ENCODE measurements at regions not wholly inside any gene's neighbourhood (a gene's known extent, or its start where the extent isn't known, plus 50 kb on each side); places are given as distances from the start of the nearest gene placed in this dataset.

- DNase-seq: peak; percentile 74
Measured at GRCh38 chr15:54884312-54884711, 312.4 kb downstream of the RSL24D1 start.

GRCh38 chr15:54859982-54860381 is 336.8 kb downstream of the RSL24D1 start:
- no peak for DNase-seq
- in situ Hi-C loops (cut with MboI; ENCODE audit: low pct_unique_long_range_greater_than_20kb, low sequenced_read_pairs): no loop called here

More at GRCh38 chr15:54884312-54884711, 312.4 kb downstream of the RSL24D1 start:
- in situ Hi-C loops (cut with MboI; ENCODE audit: low pct_unique_long_range_greater_than_20kb, low sequenced_read_pairs): no loop called here

- DNase-seq: no peak
- in situ Hi-C loops (cut with MboI; ENCODE audit: low pct_unique_long_range_greater_than_20kb, low sequenced_read_pairs): no loop called here
Measured at GRCh38 chr15:54854667-54855066, 342.1 kb downstream of the RSL24D1 start.

GRCh38 chr15:54850101-54850500 is 346.6 kb downstream of the RSL24D1 start:
- in situ Hi-C loops (cut with MboI; ENCODE audit: low pct_unique_long_range_greater_than_20kb, low sequenced_read_pairs): no loop called here
- DNase-seq: no peak

GRCh38 chr15:54843006-54843405 is 353.7 kb downstream of the RSL24D1 start:
- DNase-seq: no peak
- in situ Hi-C loops (cut with MboI; ENCODE audit: low pct_unique_long_range_greater_than_20kb, low sequenced_read_pairs): no loop called here

- DNase-seq: no peak
- in situ Hi-C loops (cut with MboI; ENCODE audit: low pct_unique_long_range_greater_than_20kb, low sequenced_read_pairs): no loop called here
Measured at GRCh38 chr15:54841701-54842305, 354.9 kb downstream of the RSL24D1 start.

GRCh38 chr15:54840621-54841398 is 355.9 kb downstream of the RSL24D1 start:
- in situ Hi-C loops (cut with MboI; ENCODE audit: low pct_unique_long_range_greater_than_20kb, low sequenced_read_pairs): no loop called here
- no peak for DNase-seq

- in situ Hi-C loops (cut with MboI; ENCODE audit: low pct_unique_long_range_greater_than_20kb, low sequenced_read_pairs): no loop called here
- no peak for DNase-seq
Measured at GRCh38 chr15:54839379-54839778, 357.4 kb downstream of the RSL24D1 start.

GRCh38 chr15:54836052-54836795 is 360.5 kb downstream of the RSL24D1 start:
- in situ Hi-C loops (cut with MboI; ENCODE audit: low pct_unique_long_range_greater_than_20kb, low sequenced_read_pairs): no loop called here
- DNase-seq: no peak

GRCh38 chr15:54829821-54830220 is 366.9 kb downstream of the RSL24D1 start:
- in situ Hi-C loops (cut with MboI; ENCODE audit: low pct_unique_long_range_greater_than_20kb, low sequenced_read_pairs): no loop called here

GRCh38 chr15:54820811-54821210 is 375.9 kb downstream of the RSL24D1 start:
- in situ Hi-C loops (cut with MboI; ENCODE audit: low pct_unique_long_range_greater_than_20kb, low sequenced_read_pairs): no loop called here
- no peak for DNase-seq

More at GRCh38 chr15:54829821-54830220, 366.9 kb downstream of the RSL24D1 start:
- DNase-seq: peak; percentile 46

GRCh38 chr15:54820098-54820497 is 376.6 kb downstream of the RSL24D1 start:
- in situ Hi-C loops (cut with MboI; ENCODE audit: low pct_unique_long_range_greater_than_20kb, low sequenced_read_pairs): no loop called here
- no peak for DNase-seq

GRCh38 chr15:54816401-54816800 is 380.3 kb downstream of the RSL24D1 start:
- in situ Hi-C loops (cut with MboI; ENCODE audit: low pct_unique_long_range_greater_than_20kb, low sequenced_read_pairs): no loop called here
- DNase-seq: no peak

GRCh38 chr15:54815556-54815955 is 381.2 kb downstream of the RSL24D1 start:
- DNase-seq: peak; percentile 80
- in situ Hi-C loops (cut with MboI; ENCODE audit: low pct_unique_long_range_greater_than_20kb, low sequenced_read_pairs): no loop called here

GRCh38 chr15:54812383-54812782 is 384.4 kb downstream of the RSL24D1 start:
- DNase-seq: no peak
- in situ Hi-C loops (cut with MboI; ENCODE audit: low pct_unique_long_range_greater_than_20kb, low sequenced_read_pairs): no loop called here

- in situ Hi-C loops (cut with MboI; ENCODE audit: low pct_unique_long_range_greater_than_20kb, low sequenced_read_pairs): no loop called here
- no peak for DNase-seq
Measured at GRCh38 chr15:54810496-54810895, 386.2 kb downstream of the RSL24D1 start.

GRCh38 chr15:54810031-54810430 is 386.7 kb downstream of the RSL24D1 start:
- in situ Hi-C loops (cut with MboI; ENCODE audit: low pct_unique_long_range_greater_than_20kb, low sequenced_read_pairs): no loop called here
- peak; percentile 71 for DNase-seq

GRCh38 chr15:54808321-54808720 is 388.4 kb downstream of the RSL24D1 start:
- no peak for DNase-seq
- in situ Hi-C loops (cut with MboI; ENCODE audit: low pct_unique_long_range_greater_than_20kb, low sequenced_read_pairs): no loop called here

GRCh38 chr15:54803987-54804386 is 392.8 kb downstream of the RSL24D1 start:
- no peak for DNase-seq
- in situ Hi-C loops (cut with MboI; ENCODE audit: low pct_unique_long_range_greater_than_20kb, low sequenced_read_pairs): no loop called here
